GM10266 (cell line): ENCODE measurements at regions not wholly inside any gene's neighbourhood (a gene's known extent, or its start where the extent isn't known, plus 50 kb on each side); places are given as distances from the start of the nearest gene placed in this dataset.

Experiments used
- DNase-seq: peaks from one replicate; pipeline ENCODE4 v3.0.0; 2012; ENCODE audit errors: extremely low spot score
- TF ChIP-seq, protein P1 (sequence below): IDR thresholded peaks from 2 replicates; pipeline ENCODE4 v1.5.1; 2012; ENCODE audit warnings: mild to moderate bottlenecking, low read depth; ENCODE audit not compliant: control insufficient read depth, insufficient read depth; ENCODE audit errors: missing control alignments

GRCh38 chr10:86599729-86600128 lies 54.6 kb upstream of the OPN4 start:
- no peak for DNase-seq
- TF ChIP-seq, protein P1, sequence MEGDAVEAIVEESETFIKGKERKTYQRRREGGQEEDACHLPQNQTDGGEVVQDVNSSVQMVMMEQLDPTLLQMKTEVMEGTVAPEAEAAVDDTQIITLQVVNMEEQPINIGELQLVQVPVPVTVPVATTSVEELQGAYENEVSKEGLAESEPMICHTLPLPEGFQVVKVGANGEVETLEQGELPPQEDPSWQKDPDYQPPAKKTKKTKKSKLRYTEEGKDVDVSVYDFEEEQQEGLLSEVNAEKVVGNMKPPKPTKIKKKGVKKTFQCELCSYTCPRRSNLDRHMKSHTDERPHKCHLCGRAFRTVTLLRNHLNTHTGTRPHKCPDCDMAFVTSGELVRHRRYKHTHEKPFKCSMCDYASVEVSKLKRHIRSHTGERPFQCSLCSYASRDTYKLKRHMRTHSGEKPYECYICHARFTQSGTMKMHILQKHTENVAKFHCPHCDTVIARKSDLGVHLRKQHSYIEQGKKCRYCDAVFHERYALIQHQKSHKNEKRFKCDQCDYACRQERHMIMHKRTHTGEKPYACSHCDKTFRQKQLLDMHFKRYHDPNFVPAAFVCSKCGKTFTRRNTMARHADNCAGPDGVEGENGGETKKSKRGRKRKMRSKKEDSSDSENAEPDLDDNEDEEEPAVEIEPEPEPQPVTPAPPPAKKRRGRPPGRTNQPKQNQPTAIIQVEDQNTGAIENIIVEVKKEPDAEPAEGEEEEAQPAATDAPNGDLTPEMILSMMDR: no peak

- TF ChIP-seq, protein P1: no peak
- DNase-seq: no peak
Observed at GRCh38 chr10:86600296-86600695, 54.1 kb upstream of the OPN4 start.

DNA sequence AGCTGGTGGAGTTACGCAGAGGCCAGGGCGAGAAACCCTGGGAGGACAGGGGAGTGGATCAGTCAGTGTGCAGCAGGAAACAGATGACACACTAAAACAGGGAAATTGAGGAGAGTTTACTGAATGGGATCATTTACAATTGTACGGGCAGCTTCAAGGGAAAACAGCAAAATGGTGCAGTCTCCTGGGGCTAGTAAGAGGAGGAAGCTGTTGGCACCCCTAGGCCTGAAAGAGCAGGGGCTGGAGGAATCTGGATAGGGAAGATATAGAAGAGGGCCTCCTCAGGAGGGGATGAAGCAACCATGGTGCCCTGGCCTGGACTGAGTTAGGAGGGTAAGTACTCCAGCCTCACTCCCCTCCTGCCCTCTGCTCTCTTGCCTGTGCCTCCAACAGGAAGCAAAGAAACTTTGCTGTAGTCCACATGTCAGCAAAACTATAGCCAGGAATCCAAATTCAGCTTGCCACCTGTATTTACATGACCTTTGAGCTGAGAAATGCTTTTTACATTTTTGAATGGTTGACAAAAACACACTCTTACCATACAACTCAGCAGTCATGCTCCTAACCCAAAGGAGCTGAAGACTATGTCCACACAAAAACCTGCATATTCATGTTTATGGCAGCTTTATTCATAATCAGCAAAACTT lies 52.3 kb upstream of the OPN4 start:
- TF ChIP-seq, protein P1: no peak
- no peak for DNase-seq

DNA sequence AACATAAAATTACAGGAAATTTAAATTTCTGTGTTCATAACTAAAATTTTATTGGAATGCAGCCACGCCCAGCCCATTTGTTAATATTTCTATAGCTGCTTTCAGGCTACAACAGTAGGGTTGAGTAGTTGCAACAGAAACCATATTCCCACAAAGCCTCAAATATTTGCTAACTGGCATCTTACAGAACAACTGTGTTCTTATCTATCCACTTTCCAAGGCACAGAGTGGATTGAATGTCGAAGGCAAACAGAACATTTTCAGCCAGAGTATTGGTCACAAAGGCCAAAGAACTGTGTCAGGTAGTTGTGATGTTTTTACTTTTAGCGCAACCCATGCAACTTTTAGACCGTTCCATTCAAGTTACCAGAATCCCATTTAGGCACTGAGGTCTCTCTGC lies 51.1 kb upstream of the OPN4 start:
- TF ChIP-seq, protein P1: no peak
- no peak for DNase-seq
